Fibroblast of upper back skin (primary cell): ENCODE measurements at regions not wholly inside any gene's neighbourhood (a gene's known extent, or its start where the extent isn't known, plus 50 kb on each side); places are given as distances from the start of the nearest gene placed in this dataset.

Experiments used
- DNase-seq: peaks from one replicate; pipeline ENCODE4 v3.0.0-alpha.2; 2013

- no peak for DNase-seq
Measured at GRCh38 chr20:60815656-60816055, 436.4 kb upstream of the CDH4 start.

GRCh38 chr20:60816901-60817300 lies 435.2 kb upstream of the CDH4 start:
- DNase-seq, result no peak

- no peak for DNase-seq
Measured at GRCh38 chr20:60817891-60818290, 434.2 kb upstream of the CDH4 start.

GRCh38 chr20:60819511-60819910 lies 432.6 kb upstream of the CDH4 start:
- no peak for DNase-seq

- no peak for DNase-seq
Measured at GRCh38 chr20:60820149-60820548, 431.9 kb upstream of the CDH4 start.

- DNase-seq, result no peak
Measured at GRCh38 chr20:60820918-60821317, 431.1 kb upstream of the CDH4 start.

- no peak for DNase-seq
Measured at GRCh38 chr20:60822699-60823607, 429.1 kb upstream of the CDH4 start.

GRCh38 chr20:60835876-60836275 lies 416.2 kb upstream of the CDH4 start:
- DNase-seq, result no peak

GRCh38 chr20:60837173-60837770 lies 414.8 kb upstream of the CDH4 start:
- DNase-seq, result no peak

- no peak for DNase-seq
Measured at GRCh38 chr20:60838297-60838696, 413.8 kb upstream of the CDH4 start.

GRCh38 chr20:60840971-60841370 lies 411.1 kb upstream of the CDH4 start:
- DNase-seq, result no peak

GRCh38 chr20:60845146-60845545 lies 406.9 kb upstream of the CDH4 start:
- peak; percentile 31 for DNase-seq

GRCh38 chr20:60851826-60852704 lies 400.0 kb upstream of the CDH4 start:
- DNase-seq, result peak; percentile 15

- peak; percentile 82 for DNase-seq
Measured at GRCh38 chr20:60857708-60858107, 394.4 kb upstream of the CDH4 start.

GRCh38 chr20:60862601-60863000 lies 389.5 kb upstream of the CDH4 start:
- peak; percentile 17 for DNase-seq

GRCh38 chr20:60863548-60863947 lies 388.5 kb upstream of the CDH4 start:
- no peak for DNase-seq

GRCh38 chr20:60867589-60867988 lies 384.5 kb upstream of the CDH4 start:
- DNase-seq, result no peak

- DNase-seq, result no peak
Measured at GRCh38 chr20:60868316-60868891, 383.7 kb upstream of the CDH4 start.

GRCh38 chr20:60869087-60869486 lies 383.0 kb upstream of the CDH4 start:
- DNase-seq, result no peak

GRCh38 chr20:60869625-60870024 lies 382.4 kb upstream of the CDH4 start:
- DNase-seq, result peak; percentile 41

- no peak for DNase-seq
Measured at GRCh38 chr20:60870040-60870439, 382.0 kb upstream of the CDH4 start.

- DNase-seq, result no peak
Measured at GRCh38 chr20:60872224-60872623, 379.8 kb upstream of the CDH4 start.
